Fibroblast of villous mesenchyme (primary cell): ENCODE measurements at regions not wholly inside any gene's neighbourhood (a gene's known extent, or its start where the extent isn't known, plus 50 kb on each side); places are given as distances from the start of the nearest gene placed in this dataset.
"Not testable (repeated sequence)": the region's sequence is repeated elsewhere in the genome, so short reads cannot be mapped to it uniquely, and the experiment has no call there.

ENCODE experiments used
- DNase-seq: peaks from one replicate; pipeline ENCODE4 v3.0.0-alpha.2; 2010; ENCODE audit warnings: low read depth
- H3K4me3 ChIP-seq: 2 replicates; pipeline ENCODE4 v1.5.1; 2011; ENCODE audit warnings: low read depth, mild to moderate bottlenecking, low read length
- CTCF ChIP-seq: IDR thresholded peaks from 2 replicates; pipeline ENCODE4 v1.5.1; 2012; ENCODE audit warnings: low read depth, mild to moderate bottlenecking, low read length; ENCODE audit not compliant: insufficient read depth

GRCh38 chr3:115204475-115204874 lies 57.4 kb upstream of the ZBTB20 start:
- no peak for TF ChIP-seq CTCF
- DNase-seq: no peak
- H3K4me3 ChIP-seq: no peak overlapping the region

GRCh38 chr3:115208066-115208750 lies 61.1 kb upstream of the ZBTB20 start:
- TF ChIP-seq CTCF: no peak
- H3K4me3 ChIP-seq: no peak overlapping the region
- DNase-seq: no peak

- TF ChIP-seq CTCF: no peak
- H3K4me3 ChIP-seq: no peak overlapping the region
- no peak for DNase-seq
Measured at GRCh38 chr3:115211810-115212492, 64.9 kb upstream of the ZBTB20 start.

GRCh38 chr3:115212615-115213014 lies 65.5 kb upstream of the ZBTB20 start:
- DNase-seq: no peak
- TF ChIP-seq CTCF: no peak

GRCh38 chr3:115213052-115213451 lies 66.0 kb upstream of the ZBTB20 start:
- DNase-seq, H3K4me3 ChIP-seq: not testable (repeated sequence)

More at GRCh38 chr3:115212615-115213014, 65.5 kb upstream of the ZBTB20 start:
- H3K4me3 ChIP-seq: no peak overlapping the region

GRCh38 chr3:115217292-115217677 lies 70.2 kb upstream of the ZBTB20 start:
- no peak for TF ChIP-seq CTCF
- DNase-seq: no peak
- no peak overlapping the region for H3K4me3 ChIP-seq

GRCh38 chr3:115217678-115218451 lies 70.8 kb upstream of the ZBTB20 start:
- H3K4me3 ChIP-seq: no peak overlapping the region
- TF ChIP-seq CTCF: peak; percentile 71
- peak; percentile 81 for DNase-seq
